GM23338 (cell line): ENCODE measurements at regions not wholly inside any gene's neighbourhood (a gene's known extent, or its start where the extent isn't known, plus 50 kb on each side); places are given as distances from the start of the nearest gene placed in this dataset.

Experiments used
- ATAC-seq: fragments of 200-7000 bp; cut with Tn5 transposase; 3 replicates; pipeline ENCODE4 v1.9.1; 2020
- DNase-seq: peaks from one replicate; pipeline ENCODE4 v3.0.0-alpha.2; 2015; ENCODE audit warnings: low spot score
- H2AFZ ChIP-seq: fragments of 200-600 bp; sonication (generic); 2 replicates; pipeline ENCODE4 v1.8.0; 2016; ENCODE audit warnings: antibody characterized with exemption, mild to moderate bottlenecking, moderate library complexity
- H3F3A ChIP-seq: fragments of 200-600 bp; sonication (generic); replicated peaks from 2 replicates; pipeline ENCODE4 v1.8.0; 2017; ENCODE audit warnings: antibody characterized with exemption, mixed run types, low read depth
- H3K27ac ChIP-seq: fragments of 200-600 bp; sonication (generic); 2 replicates; pipeline ENCODE4 v1.6.1; 2016; ENCODE audit warnings: low read depth
- H3K27me3 ChIP-seq: fragments of 200-600 bp; sonication (generic); 2 replicates; pipeline ENCODE4 v1.8.0; 2016; ENCODE audit warnings: mild to moderate bottlenecking, mixed run types, moderate library complexity; ENCODE audit not compliant: insufficient read depth
- H3K36me3 ChIP-seq: fragments of 200-600 bp; sonication (generic); 2 replicates; pipeline ENCODE4 v1.8.0; 2016; ENCODE audit warnings: mild to moderate bottlenecking; ENCODE audit not compliant: insufficient read depth
- H3K4me1 ChIP-seq: fragments of 200-600 bp; sonication (generic); 2 replicates; pipeline ENCODE4 v1.8.0; 2016; ENCODE audit warnings: mild to moderate bottlenecking, moderate library complexity; ENCODE audit not compliant: insufficient read depth
- H3K4me2 ChIP-seq: fragments of 200-600 bp; sonication (generic); 2 replicates; pipeline ENCODE4 v1.7.1; 2017; ENCODE audit warnings: mixed run types
- H3K4me3 ChIP-seq: fragments of 200-600 bp; sonication (generic); 2 replicates; pipeline ENCODE4 v1.6.1; 2016; ENCODE audit warnings: mixed run types
- H3K79me2 ChIP-seq: fragments of 200-600 bp; sonication (generic); replicated peaks from 2 replicates; pipeline ENCODE4 v1.8.0; 2017; ENCODE audit warnings: mild to moderate bottlenecking; ENCODE audit not compliant: insufficient read depth
- H3K9me2 ChIP-seq: fragments of 200-600 bp; sonication (generic); 2 replicates; pipeline ENCODE4 v1.8.0; 2017; ENCODE audit not compliant: insufficient read depth
- H4K20me1 ChIP-seq: fragments of 200-600 bp; sonication (generic); replicated peaks from 2 replicates; pipeline ENCODE4 v1.8.0; 2017; ENCODE audit warnings: mild to moderate bottlenecking; ENCODE audit not compliant: insufficient read depth
- H3K27ac Mint-ChIP-seq: 2 replicates; pipeline ENCODE4 v1.8.0; 2020; ENCODE audit warnings: inconsistent platforms, mild to moderate bottlenecking, moderate library complexity, mixed read lengths
- H3K27me3 Mint-ChIP-seq: 3 replicates; pipeline ENCODE4 v1.8.0; 2022; ENCODE audit warnings: low read depth, mild to moderate bottlenecking, moderate library complexity, mixed read lengths, inconsistent platforms; ENCODE audit not compliant: insufficient read depth, poor library complexity
- H3K36me3 Mint-ChIP-seq: 3 replicates; pipeline ENCODE4 v1.8.0; 2021; ENCODE audit warnings: low read depth, mild to moderate bottlenecking, inconsistent platforms, moderate library complexity, mixed read lengths
- H3K4me1 Mint-ChIP-seq: 3 replicates; pipeline ENCODE4 v1.8.0; 2020; ENCODE audit warnings: mild to moderate bottlenecking, inconsistent platforms, mixed read lengths
- H3K4me3 Mint-ChIP-seq: 3 replicates; pipeline ENCODE4 v1.8.0; 2021; ENCODE audit warnings: moderate library complexity, mild to moderate bottlenecking, inconsistent platforms, mixed read lengths
- H3K9me3 Mint-ChIP-seq: 3 replicates; pipeline ENCODE4 v1.8.0; 2020; ENCODE audit warnings: moderate library complexity, mild to moderate bottlenecking, inconsistent platforms, mixed read lengths
- CREB1 ChIP-seq: fragments of 250-450 bp; sonication (Bioruptor Pico); IDR thresholded peaks from 2 replicates; pipeline ENCODE4 v1.5.0; 2020; ENCODE audit warnings: low read depth, mild to moderate bottlenecking, moderate library complexity
- ETS1 ChIP-seq: IDR thresholded peaks from 2 replicates; pipeline ENCODE4 v1.6.1; 2016; ENCODE audit warnings: antibody characterized with exemption
- EZH2 ChIP-seq: fragments of 200-600 bp; sonication (generic); IDR thresholded peaks from one replicate; pipeline ENCODE4 v1.8.0; 2017; ENCODE audit warnings: antibody characterized with exemption, mild to moderate bottlenecking, low read depth; ENCODE audit not compliant: unreplicated experiment
- EZH2phosphoT487 ChIP-seq: fragments of 200-600 bp; sonication (generic); IDR thresholded peaks from one replicate; pipeline ENCODE4 v1.8.1; 2018; ENCODE audit warnings: antibody characterized with exemption; ENCODE audit not compliant: unreplicated experiment
- JUNB ChIP-seq: IDR thresholded peaks from one replicate; pipeline ENCODE4 v1.6.1; 2016; ENCODE audit warnings: antibody characterized with exemption; ENCODE audit not compliant: unreplicated experiment
- NANOG ChIP-seq: IDR thresholded peaks from 2 replicates; pipeline ENCODE4 v1.6.1; 2016; ENCODE audit warnings: antibody characterized with exemption, borderline replicate concordance
- POLR2AphosphoS5 ChIP-seq: IDR thresholded peaks from 2 replicates; pipeline ENCODE4 v1.6.1; 2016; ENCODE audit warnings: antibody characterized with exemption, low read depth
- STAT1 ChIP-seq: IDR thresholded peaks from one replicate; pipeline ENCODE4 v1.6.1; 2016; ENCODE audit warnings: antibody characterized with exemption; ENCODE audit not compliant: unreplicated experiment
- ZNF114 ChIP-seq: fragments of 250-450 bp; sonication (Bioruptor Pico); IDR thresholded peaks from 2 replicates; pipeline ENCODE4 v1.5.0; 2020; ENCODE audit warnings: mild to moderate bottlenecking, moderate library complexity
- ZNF331 ChIP-seq: fragments of 250-450 bp; sonication (Bioruptor Pico); IDR thresholded peaks from 2 replicates; pipeline ENCODE4 v1.5.0; 2020; ENCODE audit warnings: low read depth, mild to moderate bottlenecking, moderate library complexity
- ZNF462 ChIP-seq: fragments of 250-450 bp; sonication (Bioruptor Pico); IDR thresholded peaks from 2 replicates; pipeline ENCODE4 v1.5.0; 2020; ENCODE audit warnings: mild to moderate bottlenecking, moderate library complexity
- TF ChIP-seq, protein P1 (sequence below): IDR thresholded peaks from one replicate; pipeline ENCODE4 v1.6.1; 2018; ENCODE audit warnings: antibody characterized with exemption; ENCODE audit not compliant: unreplicated experiment
- TF ChIP-seq, protein P2 (sequence below), 2 experiments: fragments of 200-600 bp in 1 of 2; sonication (generic) in 1 of 2; conservative IDR thresholded peaks; 2 replicates each; pipeline versions ENCODE4 v1.5.1 to v1.6.1; 2016 to 2017; ENCODE audit warnings: antibody characterized with exemption in 2 of 2, low read depth in 2 of 2, mild to moderate bottlenecking in 2 of 2, moderate library complexity in 1 of 2

DNA sequence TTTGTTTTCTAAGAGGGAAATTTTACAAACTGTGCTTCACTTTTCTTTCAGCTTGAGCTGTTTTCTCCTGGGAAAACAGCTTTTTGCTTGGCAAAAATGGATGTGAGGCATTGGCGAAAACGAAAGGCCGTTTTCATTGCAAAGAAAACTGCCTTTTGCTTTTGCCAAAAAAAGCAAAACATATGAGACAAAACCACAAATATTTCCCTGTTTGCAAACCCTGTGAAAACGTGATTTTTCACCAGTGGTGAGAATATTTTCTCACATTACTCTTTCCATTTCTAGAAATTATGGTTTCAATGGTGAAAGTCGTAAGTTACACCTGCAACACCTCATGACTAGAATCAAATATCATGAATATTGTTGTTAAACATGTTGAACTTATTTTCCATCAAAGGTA lies 74.0 kb upstream of the ZBTB18 start:
- Histone ChIP-seq H4K20me1 (no peaks in the 10 kb centered on the region), H3K9me2 (no peaks in the 10 kb centered on the region), H3K4me2 (no peak overlapping the region), H3K4me1 (no peaks in the 10 kb centered on the region), H3K36me3 (no peaks in the 10 kb centered on the region), H2AFZ (no peak overlapping the region), H3K4me3 (no peak overlapping the region), H3K79me2 (no peaks in the 10 kb centered on the region), H3K27me3 (no peaks in the 10 kb centered on the region), H3F3A (no peaks in the 10 kb centered on the region), H3K27ac (no peak overlapping the region; the same call in 1 of the 2 replicates)
- DNase-seq (no peak), ATAC-seq (no peak)
- peaks cover under 1% of the 10 kb centered on the region; the same call in 1 of the 3 replicates for H3K4me1 Mint-ChIP-seq
- no peaks in the 10 kb centered on the region for H3K27me3 Mint-ChIP-seq
- H3K36me3 Mint-ChIP-seq: no peaks in the 10 kb centered on the region
- H3K4me3 Mint-ChIP-seq: no peak overlapping the region
- TF ChIP-seq, protein P1, sequence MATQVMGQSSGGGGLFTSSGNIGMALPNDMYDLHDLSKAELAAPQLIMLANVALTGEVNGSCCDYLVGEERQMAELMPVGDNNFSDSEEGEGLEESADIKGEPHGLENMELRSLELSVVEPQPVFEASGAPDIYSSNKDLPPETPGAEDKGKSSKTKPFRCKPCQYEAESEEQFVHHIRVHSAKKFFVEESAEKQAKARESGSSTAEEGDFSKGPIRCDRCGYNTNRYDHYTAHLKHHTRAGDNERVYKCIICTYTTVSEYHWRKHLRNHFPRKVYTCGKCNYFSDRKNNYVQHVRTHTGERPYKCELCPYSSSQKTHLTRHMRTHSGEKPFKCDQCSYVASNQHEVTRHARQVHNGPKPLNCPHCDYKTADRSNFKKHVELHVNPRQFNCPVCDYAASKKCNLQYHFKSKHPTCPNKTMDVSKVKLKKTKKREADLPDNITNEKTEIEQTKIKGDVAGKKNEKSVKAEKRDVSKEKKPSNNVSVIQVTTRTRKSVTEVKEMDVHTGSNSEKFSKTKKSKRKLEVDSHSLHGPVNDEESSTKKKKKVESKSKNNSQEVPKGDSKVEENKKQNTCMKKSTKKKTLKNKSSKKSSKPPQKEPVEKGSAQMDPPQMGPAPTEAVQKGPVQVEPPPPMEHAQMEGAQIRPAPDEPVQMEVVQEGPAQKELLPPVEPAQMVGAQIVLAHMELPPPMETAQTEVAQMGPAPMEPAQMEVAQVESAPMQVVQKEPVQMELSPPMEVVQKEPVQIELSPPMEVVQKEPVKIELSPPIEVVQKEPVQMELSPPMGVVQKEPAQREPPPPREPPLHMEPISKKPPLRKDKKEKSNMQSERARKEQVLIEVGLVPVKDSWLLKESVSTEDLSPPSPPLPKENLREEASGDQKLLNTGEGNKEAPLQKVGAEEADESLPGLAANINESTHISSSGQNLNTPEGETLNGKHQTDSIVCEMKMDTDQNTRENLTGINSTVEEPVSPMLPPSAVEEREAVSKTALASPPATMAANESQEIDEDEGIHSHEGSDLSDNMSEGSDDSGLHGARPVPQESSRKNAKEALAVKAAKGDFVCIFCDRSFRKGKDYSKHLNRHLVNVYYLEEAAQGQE: no peak
- TF ChIP-seq EZH2 (no peak), ZNF114 (CRISPR knock-in tag) (no peak), ETS1 (no peak), EZH2phosphoT487 (no peak), CREB1 (CRISPR knock-in tag) (no peak), JUNB (no peak), STAT1 (no peak), POLR2AphosphoS5 (no peak), ZNF331 (CRISPR knock-in tag) (no peak), NANOG (no peak), ZNF462 (CRISPR knock-in tag) (no peak)
- TF ChIP-seq, protein P2, sequence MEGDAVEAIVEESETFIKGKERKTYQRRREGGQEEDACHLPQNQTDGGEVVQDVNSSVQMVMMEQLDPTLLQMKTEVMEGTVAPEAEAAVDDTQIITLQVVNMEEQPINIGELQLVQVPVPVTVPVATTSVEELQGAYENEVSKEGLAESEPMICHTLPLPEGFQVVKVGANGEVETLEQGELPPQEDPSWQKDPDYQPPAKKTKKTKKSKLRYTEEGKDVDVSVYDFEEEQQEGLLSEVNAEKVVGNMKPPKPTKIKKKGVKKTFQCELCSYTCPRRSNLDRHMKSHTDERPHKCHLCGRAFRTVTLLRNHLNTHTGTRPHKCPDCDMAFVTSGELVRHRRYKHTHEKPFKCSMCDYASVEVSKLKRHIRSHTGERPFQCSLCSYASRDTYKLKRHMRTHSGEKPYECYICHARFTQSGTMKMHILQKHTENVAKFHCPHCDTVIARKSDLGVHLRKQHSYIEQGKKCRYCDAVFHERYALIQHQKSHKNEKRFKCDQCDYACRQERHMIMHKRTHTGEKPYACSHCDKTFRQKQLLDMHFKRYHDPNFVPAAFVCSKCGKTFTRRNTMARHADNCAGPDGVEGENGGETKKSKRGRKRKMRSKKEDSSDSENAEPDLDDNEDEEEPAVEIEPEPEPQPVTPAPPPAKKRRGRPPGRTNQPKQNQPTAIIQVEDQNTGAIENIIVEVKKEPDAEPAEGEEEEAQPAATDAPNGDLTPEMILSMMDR (conservative IDR thresholded peaks at IDR 0.05; ENCODE audit: low read depth in 2 of 2): no peak
- H3K9me3 Mint-ChIP-seq: peaks cover 5% of the 10 kb centered on the region; the same call in 2 of the 3 replicates
- no peak overlapping the region for H3K27ac Mint-ChIP-seq
